ENCODE measurements at regions not wholly inside any gene's neighbourhood (a gene's known extent, or its start where the extent isn't known, plus 50 kb on each side); places are given as distances from the start of the nearest gene placed in this dataset.

DNA sequence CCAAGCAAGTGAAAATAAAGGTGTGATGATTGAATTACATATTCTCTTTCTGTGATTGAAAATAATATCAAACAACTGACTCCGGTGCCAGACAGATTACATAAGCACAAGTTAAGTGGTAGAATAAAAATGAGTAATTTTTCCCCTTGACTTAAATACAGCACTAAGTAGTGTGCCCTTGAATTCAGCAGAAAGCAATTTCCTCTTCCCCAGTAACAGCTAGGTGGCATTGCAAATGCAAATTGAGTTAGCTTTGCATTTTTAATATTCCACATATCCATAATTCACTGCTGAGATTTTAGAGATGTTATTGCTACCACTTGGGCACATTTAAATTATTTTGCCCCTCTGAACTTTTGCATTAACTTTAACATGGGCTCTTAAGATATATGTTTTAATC, 89.8 kb upstream of the NPVF start:
- ChIA-PET CTCF (no interaction called here), POLR2A (no interaction called here)
- TF ChIP-seq, protein P1, sequence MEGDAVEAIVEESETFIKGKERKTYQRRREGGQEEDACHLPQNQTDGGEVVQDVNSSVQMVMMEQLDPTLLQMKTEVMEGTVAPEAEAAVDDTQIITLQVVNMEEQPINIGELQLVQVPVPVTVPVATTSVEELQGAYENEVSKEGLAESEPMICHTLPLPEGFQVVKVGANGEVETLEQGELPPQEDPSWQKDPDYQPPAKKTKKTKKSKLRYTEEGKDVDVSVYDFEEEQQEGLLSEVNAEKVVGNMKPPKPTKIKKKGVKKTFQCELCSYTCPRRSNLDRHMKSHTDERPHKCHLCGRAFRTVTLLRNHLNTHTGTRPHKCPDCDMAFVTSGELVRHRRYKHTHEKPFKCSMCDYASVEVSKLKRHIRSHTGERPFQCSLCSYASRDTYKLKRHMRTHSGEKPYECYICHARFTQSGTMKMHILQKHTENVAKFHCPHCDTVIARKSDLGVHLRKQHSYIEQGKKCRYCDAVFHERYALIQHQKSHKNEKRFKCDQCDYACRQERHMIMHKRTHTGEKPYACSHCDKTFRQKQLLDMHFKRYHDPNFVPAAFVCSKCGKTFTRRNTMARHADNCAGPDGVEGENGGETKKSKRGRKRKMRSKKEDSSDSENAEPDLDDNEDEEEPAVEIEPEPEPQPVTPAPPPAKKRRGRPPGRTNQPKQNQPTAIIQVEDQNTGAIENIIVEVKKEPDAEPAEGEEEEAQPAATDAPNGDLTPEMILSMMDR (IDR thresholded peaks at IDR 0.05; ENCODE audit: control extremely low read depth, extremely low read depth, low read depth, missing control alignments), result no peak
- no peak for DNase-seq (ENCODE audit: extremely low spot score)

DNA sequence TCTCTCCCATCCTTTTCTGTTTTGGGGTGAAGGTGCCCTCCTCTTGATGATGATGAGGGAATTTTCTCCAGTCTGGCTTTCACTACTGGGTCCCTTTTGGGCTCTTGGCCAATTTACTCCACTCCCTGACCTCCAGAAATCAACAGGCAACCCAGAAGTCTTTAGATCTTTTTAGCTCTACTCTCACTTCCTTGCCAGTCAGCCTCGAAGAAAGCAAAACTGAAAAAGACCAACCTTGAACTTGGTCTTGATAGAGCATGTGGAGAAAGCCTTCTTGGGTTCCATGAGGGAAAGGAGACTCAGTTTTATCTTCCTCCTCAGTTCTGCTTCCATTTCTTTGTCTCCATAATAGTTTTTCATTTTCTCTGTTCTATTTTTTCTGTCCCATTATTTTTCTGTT, 91.4 kb upstream of the NPVF start:
- ChIA-PET POLR2A (no interaction called here), CTCF (no interaction called here)
- DNase-seq (ENCODE audit: extremely low spot score), result peak; percentile 12
- TF ChIP-seq, protein P1 (IDR thresholded peaks at IDR 0.05; ENCODE audit: control extremely low read depth, extremely low read depth, low read depth, missing control alignments), result no peak

DNA sequence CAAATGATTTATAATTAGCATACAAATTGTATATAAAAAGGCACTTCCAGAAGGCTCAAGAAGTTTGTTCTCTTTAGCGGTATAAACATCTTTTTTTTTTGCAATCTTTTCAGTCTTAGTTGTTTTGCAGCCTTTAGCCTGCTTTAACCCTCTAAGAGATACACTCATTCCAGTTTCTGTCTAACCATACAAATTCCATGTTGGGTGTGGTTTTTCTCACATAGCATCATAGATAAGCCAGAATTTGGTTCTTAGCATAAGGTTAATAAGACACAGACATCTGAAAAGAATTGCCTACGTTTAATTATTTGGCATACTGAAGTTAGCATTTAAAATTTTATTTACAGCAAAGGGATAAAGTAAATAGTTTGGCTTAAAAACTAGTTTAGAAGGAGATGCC, 92.5 kb upstream of the NPVF start:
- TF ChIP-seq, protein P1 (IDR thresholded peaks at IDR 0.05; ENCODE audit: control extremely low read depth, extremely low read depth, low read depth, missing control alignments), result no peak
- no peak for DNase-seq (ENCODE audit: extremely low spot score)
- ChIA-PET POLR2A (no interaction called here), CTCF (no interaction called here)

DNA sequence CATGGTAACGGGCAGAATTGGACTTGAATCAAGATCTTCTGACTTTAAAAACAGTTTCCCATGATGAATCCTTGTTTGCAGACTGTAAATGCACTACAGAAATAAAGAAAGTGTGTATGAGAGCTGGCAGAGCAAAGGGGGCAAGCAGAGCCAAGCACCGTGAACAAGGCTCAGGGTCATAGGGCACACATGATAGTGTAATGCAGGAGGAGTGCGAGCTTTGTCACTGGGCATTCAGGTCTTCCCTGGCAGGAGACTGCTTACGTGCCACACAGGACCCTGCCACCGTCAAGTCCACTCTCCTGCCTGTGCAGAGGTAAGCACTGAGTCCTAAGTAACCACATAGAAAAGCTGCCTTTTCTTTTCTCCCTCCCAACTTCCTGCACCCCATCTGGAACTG, 93.1 kb upstream of the NPVF start:
- TF ChIP-seq, protein P1 (IDR thresholded peaks at IDR 0.05; ENCODE audit: control extremely low read depth, extremely low read depth, low read depth, missing control alignments), result no peak
- POLR2A ChIA-PET, result no interaction called here
- no peak for DNase-seq (ENCODE audit: extremely low spot score)
- CTCF ChIA-PET, result no interaction called here

DNA sequence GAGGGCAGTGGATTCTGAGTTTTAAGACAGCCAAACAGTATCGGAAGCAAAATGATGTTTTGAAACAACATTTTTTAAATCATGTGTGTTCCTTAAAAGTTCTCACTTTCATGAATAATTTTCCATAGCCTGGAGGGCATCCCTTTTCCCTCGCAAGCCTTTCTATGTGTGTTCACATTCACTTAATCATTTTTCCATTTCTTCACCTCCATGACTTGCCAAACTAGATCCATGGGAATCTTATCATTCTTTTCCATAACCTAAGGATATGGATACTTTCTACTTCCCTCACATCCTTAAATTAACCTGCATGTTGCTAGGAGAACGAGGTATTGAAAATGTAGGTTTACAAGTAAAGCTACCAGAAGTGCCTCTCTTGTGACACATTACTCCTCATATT, 94.2 kb upstream of the NPVF start:
- ChIA-PET CTCF (interaction anchor here (0.7 to 1.9 kb wide), 2 partner anchors 17 to 105 kb away, joined by 3 to 4 read pairs; no protein-coding TSS in a partner anchor), POLR2A (no interaction called here)

DNA sequence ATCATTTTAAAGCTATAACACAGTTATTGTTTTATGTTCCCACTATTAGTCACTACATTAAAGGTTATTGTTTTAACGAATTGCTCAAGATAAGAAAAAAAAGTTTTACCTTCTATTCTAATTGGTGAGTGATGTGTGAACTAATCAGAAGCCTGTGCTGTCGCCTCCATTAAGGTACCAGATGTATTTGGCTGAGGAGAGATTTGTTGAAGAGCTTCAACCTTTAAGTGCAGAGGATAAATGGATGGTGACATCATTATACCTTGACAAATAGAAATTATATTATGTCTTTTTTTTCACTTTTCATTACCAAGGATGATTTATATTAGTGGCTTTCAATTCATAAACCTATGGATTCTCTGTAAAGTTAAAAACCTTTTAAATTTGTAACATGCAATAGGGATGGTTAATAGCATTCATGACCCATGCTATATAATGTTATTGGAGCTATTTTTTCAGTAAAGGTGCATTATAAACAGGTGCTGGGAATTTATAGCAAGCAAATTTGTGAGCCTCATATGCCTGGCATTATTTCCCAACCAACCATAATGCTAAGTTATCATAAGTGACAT, 97.0 kb upstream of the NPVF start:
- POLR2A ChIA-PET, result no interaction called here
- CTCF ChIA-PET, result no interaction called here
- no peak for DNase-seq (ENCODE audit: extremely low spot score)
- TF ChIP-seq, protein P1 (IDR thresholded peaks at IDR 0.05; ENCODE audit: control extremely low read depth, extremely low read depth, low read depth, missing control alignments), result no peak

More for the DNA sequence above, 94.2 kb upstream of the NPVF start:
- TF ChIP-seq, protein P1 (IDR thresholded peaks at IDR 0.05; ENCODE audit: control extremely low read depth, extremely low read depth, low read depth, missing control alignments), result no peak
- DNase-seq (ENCODE audit: extremely low spot score), result no peak

All from GM10248 (cell line).